Inflammatory macrophage treated with lipopolysaccharide for 4 hours (primary cell): ENCODE measurements at regions not wholly inside any gene's neighbourhood (a gene's known extent, or its start where the extent isn't known, plus 50 kb on each side); places are given as distances from the start of the nearest gene placed in this dataset.

Source experiments
- DNase-seq: peaks from one replicate; pipeline ENCODE4 v3.0.0-alpha.2; 2020

- DNase-seq, result peak; percentile 76
Observed at GRCh38 chr10:89888321-89889070, 187.1 kb downstream of the KIF20B start.

DNA sequence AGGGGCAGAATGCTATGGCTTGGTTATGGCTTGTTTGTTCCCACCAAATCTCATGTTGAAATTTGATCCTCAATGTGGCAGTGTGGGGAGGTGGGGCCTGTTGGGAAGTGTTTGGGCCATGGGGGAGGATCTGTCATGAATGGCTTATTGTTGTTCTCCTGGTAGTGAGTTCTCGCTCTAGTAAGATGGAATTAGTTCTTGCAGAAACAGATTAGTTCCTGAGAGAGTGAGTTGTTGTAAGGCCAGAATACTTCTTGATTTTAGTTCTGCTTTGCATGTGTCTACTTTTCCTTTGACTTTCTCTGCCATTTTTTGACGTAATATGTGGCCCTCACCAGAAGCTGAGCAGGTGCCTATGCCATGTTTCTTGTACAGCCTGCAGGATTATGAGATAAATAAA, 188.2 kb downstream of the KIF20B start:
- peak; percentile 66 for DNase-seq

- no peak for DNase-seq
Observed at GRCh38 chr10:89891006-89891535, 189.7 kb downstream of the KIF20B start.

DNA sequence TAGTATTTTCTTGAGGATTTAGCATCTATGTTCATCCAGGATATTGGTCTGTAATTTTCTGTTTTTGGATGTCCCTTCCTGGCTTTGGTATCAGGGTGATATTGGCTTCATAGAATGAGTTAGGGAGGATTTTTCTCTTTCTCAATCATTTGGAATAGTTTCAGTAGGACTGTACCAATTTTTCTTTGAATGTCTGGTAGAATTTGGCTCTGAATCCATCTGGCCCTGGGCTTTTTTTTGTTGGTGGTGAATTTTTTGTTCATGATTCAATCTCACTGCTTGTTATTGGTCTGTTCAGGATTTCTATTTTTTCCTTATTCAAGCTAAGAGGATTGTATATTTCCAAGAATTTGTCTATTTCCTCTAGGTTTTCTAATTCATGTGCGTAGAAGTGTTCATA, 192.7 kb downstream of the KIF20B start:
- DNase-seq, result no peak

GRCh38 chr10:89900554-89900953, 199.2 kb downstream of the KIF20B start:
- DNase-seq, result no peak

DNA sequence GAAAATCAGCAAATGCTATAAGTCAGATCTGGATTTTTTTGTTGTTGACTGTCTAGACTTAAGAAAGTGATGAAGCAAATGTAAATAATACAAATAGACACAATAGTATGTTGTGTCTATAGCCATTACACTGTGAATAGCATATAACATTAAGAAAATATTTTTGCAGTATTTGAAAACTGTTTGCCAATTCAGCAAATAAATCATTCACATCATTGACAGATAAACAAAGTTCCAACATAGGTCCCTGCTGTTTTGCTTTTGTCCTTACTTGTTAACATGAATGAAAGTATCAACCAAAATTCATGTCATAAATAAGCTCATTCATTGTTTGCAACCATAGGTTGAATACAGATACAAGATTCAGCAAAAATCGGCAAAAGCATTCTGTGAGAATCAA, 200.5 kb downstream of the KIF20B start:
- DNase-seq, result no peak

GRCh38 chr10:89904755-89905154, 203.4 kb downstream of the KIF20B start:
- peak; percentile 8 for DNase-seq

GRCh38 chr10:89909752-89910151, 208.4 kb downstream of the KIF20B start:
- DNase-seq, result peak; percentile 45

DNA sequence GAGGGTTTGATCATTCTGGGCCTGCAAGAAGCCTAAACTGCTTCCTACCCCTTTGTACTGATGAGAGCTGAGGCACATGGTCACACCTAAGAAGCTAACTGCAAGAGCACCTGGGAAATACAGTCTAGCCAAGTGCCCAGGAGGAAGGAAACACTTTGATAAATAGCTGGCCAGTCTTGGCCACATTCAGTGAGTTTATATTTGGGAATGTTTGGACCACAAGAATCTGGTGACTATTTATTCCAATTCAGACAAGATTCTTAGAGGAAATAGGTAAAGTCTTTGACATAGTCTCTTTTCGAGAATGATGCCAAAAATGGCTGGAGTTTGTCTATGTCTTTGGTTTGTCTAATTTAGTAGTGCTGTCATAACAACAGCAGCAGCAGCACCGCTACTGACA, 213.6 kb downstream of the KIF20B start:
- no peak for DNase-seq

- no peak for DNase-seq
Observed at GRCh38 chr10:89915968-89916367, 214.6 kb downstream of the KIF20B start.

- no peak for DNase-seq
Observed at GRCh38 chr10:89916468-89917215, 215.3 kb downstream of the KIF20B start.

DNA sequence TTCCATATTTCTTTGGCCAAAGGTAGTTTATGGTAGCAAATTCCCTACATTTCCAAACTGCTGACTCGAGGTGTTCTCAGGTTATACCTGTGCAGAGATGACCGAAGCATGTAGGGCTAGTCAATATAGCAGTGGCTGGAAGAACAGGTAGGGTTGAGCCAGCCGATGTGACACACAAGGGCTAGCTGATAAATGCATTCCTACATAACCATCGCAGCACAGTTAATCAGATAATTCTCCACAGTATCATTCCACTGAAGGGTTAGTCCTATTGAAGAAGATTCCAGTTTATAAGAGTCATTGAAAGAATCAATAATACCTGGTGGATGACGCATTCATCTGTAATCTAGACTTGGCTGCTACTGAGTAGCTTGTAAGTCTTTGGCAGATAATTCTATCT, 220.0 kb downstream of the KIF20B start:
- no peak for DNase-seq

DNA sequence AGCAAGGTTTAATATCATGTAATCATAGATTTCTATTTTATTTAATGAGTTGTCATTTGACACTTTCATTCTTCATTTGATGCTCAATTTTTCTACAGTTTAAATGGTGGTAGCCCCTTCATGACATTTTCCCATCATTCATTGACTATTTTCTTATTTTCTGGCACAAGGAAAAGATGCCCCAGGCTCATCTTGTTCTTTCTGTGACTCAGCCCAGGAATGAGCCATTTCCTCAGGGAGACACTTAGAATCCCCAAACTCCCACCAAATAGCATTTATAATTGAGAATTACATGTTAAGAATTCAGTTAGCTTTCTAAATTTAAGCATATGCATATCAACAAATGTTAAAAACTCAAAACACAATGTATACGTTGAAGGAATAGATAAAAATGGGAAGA, 222.3 kb downstream of the KIF20B start:
- DNase-seq, result no peak

- no peak for DNase-seq
Observed at GRCh38 chr10:89924261-89924660, 222.9 kb downstream of the KIF20B start.

DNA sequence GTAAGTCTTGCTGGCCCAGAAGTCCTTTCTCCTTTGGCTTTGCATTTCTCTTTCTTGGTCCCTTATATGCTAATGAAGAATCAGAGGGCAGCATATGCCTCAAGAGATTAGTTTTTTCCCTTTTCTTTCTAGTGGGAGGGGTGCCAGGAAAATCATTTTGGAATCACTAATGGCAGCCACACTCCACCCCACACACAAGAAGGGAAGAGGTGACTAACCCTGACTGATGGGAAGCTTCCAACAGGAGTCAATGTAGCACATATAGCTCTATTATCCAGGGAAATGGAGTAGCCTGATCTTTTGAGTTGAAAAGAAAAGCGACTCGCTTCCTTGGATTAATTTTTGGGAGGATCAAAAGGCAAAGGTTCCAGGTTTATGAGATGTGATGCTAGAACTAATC, 225.3 kb downstream of the KIF20B start:
- DNase-seq, result no peak

- DNase-seq, result no peak
Observed at GRCh38 chr10:89929282-89930026, 228.1 kb downstream of the KIF20B start.

GRCh38 chr10:89937494-89937893, 236.1 kb downstream of the KIF20B start:
- no peak for DNase-seq

DNA sequence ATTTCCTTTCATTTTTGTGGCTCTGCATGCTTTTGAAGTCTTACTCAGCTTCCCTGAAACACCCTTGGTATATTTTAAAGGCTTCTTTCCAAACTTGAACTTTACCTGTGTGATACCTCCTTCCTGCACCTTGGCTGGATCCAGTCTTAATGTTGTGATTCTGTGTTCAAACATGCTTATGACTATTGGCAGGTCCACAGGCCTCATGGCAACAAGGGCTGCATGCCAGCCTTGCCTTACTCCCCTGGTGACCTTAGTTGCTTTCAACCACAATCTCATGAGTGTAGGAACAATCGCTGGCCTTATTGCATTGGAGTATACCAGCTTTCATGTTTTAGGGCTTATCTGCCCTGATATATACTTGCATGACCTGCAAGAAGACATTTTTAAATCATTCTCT, 238.7 kb downstream of the KIF20B start:
- no peak for DNase-seq

GRCh38 chr10:89942217-89942616, 240.8 kb downstream of the KIF20B start:
- no peak for DNase-seq

DNA sequence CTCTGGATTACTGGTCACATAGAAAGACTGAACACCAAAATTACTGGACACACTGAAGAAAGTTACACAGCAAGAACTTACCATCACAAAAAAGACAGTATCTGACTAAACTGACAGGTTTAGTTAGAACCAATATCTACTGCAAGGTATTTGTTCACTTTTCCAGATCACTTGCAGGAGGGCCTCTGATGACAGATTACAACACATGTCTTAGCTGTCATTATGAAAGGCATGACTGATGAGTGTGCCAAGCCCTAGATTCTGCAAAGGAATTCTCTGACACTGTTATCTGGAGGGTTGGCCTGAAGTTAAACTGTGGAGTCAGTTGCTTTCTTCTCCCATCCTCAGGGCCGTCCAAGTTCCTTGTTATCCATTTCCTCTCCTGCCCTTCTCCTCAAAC, 242.7 kb downstream of the KIF20B start:
- no peak for DNase-seq

DNA sequence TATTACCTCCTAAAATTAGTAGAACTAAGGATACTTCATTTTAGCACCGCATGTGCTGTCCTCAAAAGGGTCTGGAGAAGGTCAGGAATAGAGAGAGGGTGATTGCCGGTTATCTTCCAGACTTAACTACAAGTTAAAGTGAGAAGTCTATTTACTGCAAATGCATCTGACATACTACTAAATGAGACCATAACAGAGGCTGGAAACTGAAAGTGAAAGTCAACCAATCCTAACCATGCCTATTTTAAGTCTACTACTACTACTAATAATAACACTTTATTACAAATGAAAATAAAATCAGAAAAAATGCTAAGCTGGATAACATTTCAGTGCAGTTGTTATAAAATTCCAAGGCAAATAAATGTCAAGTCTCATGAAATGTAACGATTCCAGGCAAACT, 244.7 kb downstream of the KIF20B start:
- DNase-seq, result peak; percentile 3

DNA sequence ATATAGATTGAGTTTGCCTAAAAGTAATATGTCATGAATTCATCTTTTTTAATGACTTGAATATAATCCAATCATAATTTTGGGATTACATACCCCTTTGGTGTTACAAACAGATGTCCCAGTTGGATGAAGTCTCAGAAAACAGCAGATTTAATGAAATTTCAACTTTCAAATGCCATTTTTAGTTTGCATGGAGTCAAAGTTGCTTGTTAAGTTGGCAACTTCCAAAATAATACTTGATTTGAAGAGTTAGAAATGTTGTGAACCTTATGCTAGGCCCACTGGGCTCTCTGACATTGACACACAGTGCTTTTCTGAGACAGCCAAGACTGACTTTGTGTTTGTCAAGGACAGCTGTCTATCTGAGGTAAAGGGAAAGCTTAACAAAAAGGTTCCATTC, 248.1 kb downstream of the KIF20B start:
- no peak for DNase-seq

- DNase-seq, result no peak
Observed at GRCh38 chr10:89952325-89952724, 250.9 kb downstream of the KIF20B start.

- DNase-seq, result no peak
Observed at GRCh38 chr10:89952751-89953150, 251.4 kb downstream of the KIF20B start.
